ENCODE measurements at regions not wholly inside any gene's neighbourhood (a gene's known extent, or its start where the extent isn't known, plus 50 kb on each side); places are given as distances from the start of the nearest gene placed in this dataset.

GRCh38 chr5:121711416-121711815, 140.3 kb upstream of the FTMT start:
- TF ChIP-seq POLR2AphosphoS5 (IDR thresholded peaks at IDR 0.05) = no peak
- TF ChIP-seq CTCF (IDR thresholded peaks at IDR 0.05) = no peak
- no peak for TF ChIP-seq POLR2A (IDR thresholded peaks at IDR 0.05)
